Osteoblast (primary cell): ENCODE measurements at regions not wholly inside any gene's neighbourhood (a gene's known extent, or its start where the extent isn't known, plus 50 kb on each side); places are given as distances from the start of the nearest gene placed in this dataset.

Experiments used
- DNase-seq: peaks from one replicate; pipeline ENCODE4 v3.0.0; 2011; ENCODE audit warnings: low spot score, mixed read lengths; ENCODE audit not compliant: insufficient read length; ENCODE audit errors: missing footprints
- H2AFZ ChIP-seq: 2 replicates; pipeline ENCODE4 v1.6.0; 2011; ENCODE audit warnings: mild to moderate bottlenecking, low read length
- H3K27ac ChIP-seq: 2 replicates; pipeline ENCODE4 v1.5.1; 2011; ENCODE audit warnings: mild to moderate bottlenecking, low read depth, low read length, moderate library complexity
- H3K27me3 ChIP-seq: 2 replicates; pipeline ENCODE4 v1.6.0; 2012; ENCODE audit warnings: mild to moderate bottlenecking, control low read depth, inconsistent platforms, low read length, moderate library complexity; ENCODE audit not compliant: insufficient read depth
- H3K36me3 ChIP-seq: 2 replicates; pipeline ENCODE4 v1.5.1; 2011; ENCODE audit warnings: mild to moderate bottlenecking, low read length, control low read depth, moderate library complexity; ENCODE audit not compliant: insufficient read depth
- H3K4me1 ChIP-seq: 2 replicates; pipeline ENCODE4 v1.5.1; 2011; ENCODE audit warnings: mild to moderate bottlenecking, low read length, control low read depth, moderate library complexity; ENCODE audit not compliant: insufficient read depth
- H3K4me2 ChIP-seq: 2 replicates; pipeline ENCODE4 v1.6.0; 2011; ENCODE audit warnings: mild to moderate bottlenecking, low read length; ENCODE audit not compliant: insufficient read depth
- H3K4me3 ChIP-seq: fragments of 200-600 bp; sonication (generic); 3 replicates; pipeline ENCODE4 v1.5.1; 2012; ENCODE audit warnings: mild to moderate bottlenecking, low read length, inconsistent platforms; ENCODE audit not compliant: insufficient read depth
- H3K79me2 ChIP-seq: 2 replicates; pipeline ENCODE4 v1.6.0; 2012; ENCODE audit warnings: mild to moderate bottlenecking, low read length, control low read depth, inconsistent platforms; ENCODE audit not compliant: insufficient read depth
- H3K9me3 ChIP-seq: 2 replicates; pipeline ENCODE4 v1.5.1; 2011; ENCODE audit warnings: low read depth, low read length, control low read depth
- H4K20me1 ChIP-seq: 2 replicates; pipeline ENCODE4 v1.6.0; 2012; ENCODE audit warnings: mild to moderate bottlenecking, low read length, control low read depth; ENCODE audit not compliant: insufficient read depth
- TF ChIP-seq, protein P1 (sequence below): IDR thresholded peaks from 2 replicates; pipeline ENCODE4 v1.5.1; 2011; ENCODE audit warnings: mild to moderate bottlenecking, low read depth, low read length, moderate library complexity; ENCODE audit errors: extremely low read depth

- Histone ChIP-seq H2AFZ (peak overlapping the region; percentile 82), H3K27ac (no peak overlapping the region), H3K4me3 (peak overlapping the region; percentile 59), H3K9me3 (no peaks in the 10 kb centered on the region), H3K27me3 (peaks cover 70% of the 10 kb centered on the region), H4K20me1 (no peaks in the 10 kb centered on the region), H3K4me2 (peak overlapping the region; percentile 70), H3K79me2 (no peaks in the 10 kb centered on the region), H3K36me3 (no peaks in the 10 kb centered on the region), H3K4me1 (no peaks in the 10 kb centered on the region)
- peak; percentile 82 for DNase-seq
- TF ChIP-seq, protein P1, sequence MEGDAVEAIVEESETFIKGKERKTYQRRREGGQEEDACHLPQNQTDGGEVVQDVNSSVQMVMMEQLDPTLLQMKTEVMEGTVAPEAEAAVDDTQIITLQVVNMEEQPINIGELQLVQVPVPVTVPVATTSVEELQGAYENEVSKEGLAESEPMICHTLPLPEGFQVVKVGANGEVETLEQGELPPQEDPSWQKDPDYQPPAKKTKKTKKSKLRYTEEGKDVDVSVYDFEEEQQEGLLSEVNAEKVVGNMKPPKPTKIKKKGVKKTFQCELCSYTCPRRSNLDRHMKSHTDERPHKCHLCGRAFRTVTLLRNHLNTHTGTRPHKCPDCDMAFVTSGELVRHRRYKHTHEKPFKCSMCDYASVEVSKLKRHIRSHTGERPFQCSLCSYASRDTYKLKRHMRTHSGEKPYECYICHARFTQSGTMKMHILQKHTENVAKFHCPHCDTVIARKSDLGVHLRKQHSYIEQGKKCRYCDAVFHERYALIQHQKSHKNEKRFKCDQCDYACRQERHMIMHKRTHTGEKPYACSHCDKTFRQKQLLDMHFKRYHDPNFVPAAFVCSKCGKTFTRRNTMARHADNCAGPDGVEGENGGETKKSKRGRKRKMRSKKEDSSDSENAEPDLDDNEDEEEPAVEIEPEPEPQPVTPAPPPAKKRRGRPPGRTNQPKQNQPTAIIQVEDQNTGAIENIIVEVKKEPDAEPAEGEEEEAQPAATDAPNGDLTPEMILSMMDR = no peak
Measured at GRCh38 chr12:107843351-107844311, 69.1 kb downstream of the ASCL4 start.

DNA sequence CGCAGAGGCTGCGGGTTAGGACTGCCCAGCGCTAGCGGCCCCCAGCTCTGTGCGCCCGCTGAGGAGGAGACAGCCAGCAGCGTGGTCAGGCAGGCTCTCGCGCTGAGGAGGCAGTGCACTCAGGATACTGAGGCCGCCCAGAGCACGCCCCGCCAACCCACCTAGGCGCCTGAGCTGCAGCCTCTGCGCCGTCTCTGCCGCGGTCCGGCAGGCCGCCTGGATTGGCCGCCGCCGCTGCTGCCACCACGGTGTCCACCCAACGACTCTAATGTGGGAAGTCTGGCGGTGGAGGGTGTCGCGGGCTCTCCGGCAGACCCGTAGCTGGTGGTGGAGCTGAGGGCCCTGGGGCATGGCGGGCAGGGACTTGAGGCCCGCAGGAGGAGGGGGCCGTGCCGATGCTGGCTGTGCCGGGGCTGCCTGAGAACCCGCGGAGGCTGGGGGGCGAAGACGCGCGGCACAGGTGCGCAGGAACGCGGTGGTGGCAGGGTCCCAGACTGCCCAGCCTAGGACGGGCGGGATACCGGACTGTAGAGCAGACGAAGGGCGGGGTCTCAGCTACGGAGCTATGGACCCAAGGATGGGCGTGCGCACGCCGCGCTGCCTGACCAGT, 69.9 kb downstream of the ASCL4 start:
- no peak overlapping the region for H3K27ac ChIP-seq
- no peaks in the 10 kb centered on the region for H3K79me2 ChIP-seq
- H3K27me3 ChIP-seq = peaks cover 73% of the 10 kb centered on the region
- no peaks in the 10 kb centered on the region for H4K20me1 ChIP-seq
- H3K36me3 ChIP-seq = no peaks in the 10 kb centered on the region
- H3K4me3 ChIP-seq = peak overlapping the region; percentile 59
- no peaks in the 10 kb centered on the region for H3K4me1 ChIP-seq
- no peaks in the 10 kb centered on the region for H3K9me3 ChIP-seq
- peak; percentile 74 for DNase-seq
- peak overlapping the region; percentile 70 for H3K4me2 ChIP-seq
- TF ChIP-seq, protein P1 = no peak
- no peak overlapping the region for H2AFZ ChIP-seq

- H3K4me2 ChIP-seq = no peak overlapping the region
- TF ChIP-seq, protein P1 = no peak
- H4K20me1 ChIP-seq = no peaks in the 10 kb centered on the region
- peak; percentile 83 for DNase-seq
- H3K27me3 ChIP-seq = peaks cover 69% of the 10 kb centered on the region
- H3K4me3 ChIP-seq = no peak overlapping the region
- no peaks in the 10 kb centered on the region for H3K36me3 ChIP-seq
- no peak overlapping the region for H2AFZ ChIP-seq
- H3K27ac ChIP-seq = no peak overlapping the region
- H3K9me3 ChIP-seq = no peaks in the 10 kb centered on the region
- H3K4me1 ChIP-seq = no peaks in the 10 kb centered on the region
- no peaks in the 10 kb centered on the region for H3K79me2 ChIP-seq
Measured at GRCh38 chr12:107845226-107845979, 70.9 kb downstream of the ASCL4 start.
